Activated CD8-positive, alpha-beta T cell treated with anti-CD3 and anti-CD28 coated beads for 36 hours (primary cell): ENCODE measurements at regions not wholly inside any gene's neighbourhood (a gene's known extent, or its start where the extent isn't known, plus 50 kb on each side); places are given as distances from the start of the nearest gene placed in this dataset.

Experiments used
- ATAC-seq: fragments of 200-7000 bp; cut with Tn5 transposase; one replicate; pipeline ENCODE4 v1.10.0; 2021; ENCODE audit warnings: mild to moderate bottlenecking, moderate library complexity
- CTCF ChIA-PET: fragments of 350-600 bp; sonication (Branson Sonifier 250); formaldehyde crosslinking; loops from one replicate; lab custom pipeline; 2021; ENCODE audit warnings: antibody characterized with exemption; lab: Charles Lee
- POLR2A ChIA-PET: fragments of 350-600 bp; sonication (Branson Sonifier 250); formaldehyde crosslinking; loops from one replicate; lab custom pipeline; 2021; ENCODE audit warnings: antibody characterized with exemption; lab: Charles Lee
- DNase-seq: peaks from one replicate; pipeline ENCODE4 v3.0.0-alpha.2; 2020
- H3K27ac Mint-ChIP-seq: one replicate; pipeline ENCODE4 v1.8.0; 2021; ENCODE audit warnings: mild to moderate bottlenecking, mixed read lengths
- H3K27me3 Mint-ChIP-seq: one replicate; pipeline ENCODE4 v1.8.0; 2021; ENCODE audit warnings: mixed read lengths
- H3K36me3 Mint-ChIP-seq: one replicate; pipeline ENCODE4 v1.8.0; 2021; ENCODE audit warnings: low read depth, mixed read lengths
- H3K4me1 Mint-ChIP-seq: one replicate; pipeline ENCODE4 v1.8.0; 2021; ENCODE audit warnings: low read depth, mixed read lengths
- H3K4me3 Mint-ChIP-seq: one replicate; pipeline ENCODE4 v1.8.0; 2021; ENCODE audit warnings: mild to moderate bottlenecking, moderate library complexity, mixed read lengths
- H3K9me3 Mint-ChIP-seq: one replicate; pipeline ENCODE4 v1.8.0; 2021; ENCODE audit warnings: mixed read lengths
- intact Hi-C: fragments of 100-400 bp; cut with micrococcal nuclease; formaldehyde crosslinking; loops from one replicate; pipeline ENCODE4 v1.10.0; 2022
- TF ChIP-seq, protein P1 (sequence below): fragments of 200-600 bp; IDR thresholded peaks from one replicate; pipeline ENCODE4 v1.8.0; 2022; ENCODE audit warnings: antibody characterized with exemption, mild to moderate bottlenecking

DNA sequence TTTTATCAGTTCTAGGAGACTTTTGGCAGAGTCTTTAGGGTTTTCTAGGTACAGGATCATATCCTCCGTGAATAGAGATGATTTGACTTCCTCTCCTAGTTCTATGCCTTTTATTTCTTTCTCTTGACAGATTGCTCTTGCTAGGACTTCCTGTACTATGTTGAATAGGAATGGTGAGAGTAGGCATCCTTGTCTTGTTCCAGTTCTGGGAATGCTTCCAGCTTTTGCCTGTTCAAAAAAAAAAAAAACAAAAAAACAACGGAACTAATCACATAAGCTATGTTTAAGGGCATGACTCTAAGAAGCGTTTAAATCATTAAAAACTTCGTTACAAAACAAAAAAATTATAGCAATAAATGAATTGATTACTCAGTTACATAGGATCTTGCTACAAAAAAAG lies 145.7 kb downstream of the NUP35 start:
- no peak for DNase-seq
- H3K36me3 Mint-ChIP-seq = no peaks in the 10 kb centered on the region
- ChIA-PET POLR2A (no interaction called here), CTCF (no interaction called here)
- TF ChIP-seq, protein P1, sequence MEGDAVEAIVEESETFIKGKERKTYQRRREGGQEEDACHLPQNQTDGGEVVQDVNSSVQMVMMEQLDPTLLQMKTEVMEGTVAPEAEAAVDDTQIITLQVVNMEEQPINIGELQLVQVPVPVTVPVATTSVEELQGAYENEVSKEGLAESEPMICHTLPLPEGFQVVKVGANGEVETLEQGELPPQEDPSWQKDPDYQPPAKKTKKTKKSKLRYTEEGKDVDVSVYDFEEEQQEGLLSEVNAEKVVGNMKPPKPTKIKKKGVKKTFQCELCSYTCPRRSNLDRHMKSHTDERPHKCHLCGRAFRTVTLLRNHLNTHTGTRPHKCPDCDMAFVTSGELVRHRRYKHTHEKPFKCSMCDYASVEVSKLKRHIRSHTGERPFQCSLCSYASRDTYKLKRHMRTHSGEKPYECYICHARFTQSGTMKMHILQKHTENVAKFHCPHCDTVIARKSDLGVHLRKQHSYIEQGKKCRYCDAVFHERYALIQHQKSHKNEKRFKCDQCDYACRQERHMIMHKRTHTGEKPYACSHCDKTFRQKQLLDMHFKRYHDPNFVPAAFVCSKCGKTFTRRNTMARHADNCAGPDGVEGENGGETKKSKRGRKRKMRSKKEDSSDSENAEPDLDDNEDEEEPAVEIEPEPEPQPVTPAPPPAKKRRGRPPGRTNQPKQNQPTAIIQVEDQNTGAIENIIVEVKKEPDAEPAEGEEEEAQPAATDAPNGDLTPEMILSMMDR = no peak
- no peaks in the 10 kb centered on the region for H3K4me1 Mint-ChIP-seq
- H3K27me3 Mint-ChIP-seq = no peaks in the 10 kb centered on the region
- H3K27ac Mint-ChIP-seq = no peak overlapping the region
- H3K9me3 Mint-ChIP-seq = peaks cover 7% of the 10 kb centered on the region
- intact Hi-C loops = no loop called here
- ATAC-seq = no peak
- H3K4me3 Mint-ChIP-seq = no peak overlapping the region

DNA sequence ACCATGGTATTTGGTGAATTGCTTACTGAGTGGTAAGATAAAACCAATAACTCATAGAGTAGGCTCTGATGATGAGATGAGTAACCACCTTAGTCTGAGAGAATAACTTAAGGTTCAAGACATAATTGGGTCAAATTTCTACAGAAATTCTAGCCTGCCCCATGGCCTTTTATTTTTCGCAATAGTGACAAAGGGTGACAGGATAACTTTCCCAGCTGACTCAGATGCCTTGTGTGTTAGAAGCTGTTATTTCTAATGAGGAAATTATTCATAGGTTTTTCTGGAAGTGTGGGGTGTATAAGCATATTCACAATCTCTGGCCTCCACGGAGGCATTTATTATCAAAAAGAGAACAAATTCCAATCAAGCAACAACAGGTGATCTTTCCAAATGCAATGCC lies 159.0 kb downstream of the NUP35 start:
- intact Hi-C loops = no loop called here
- Mint-ChIP-seq H3K4me3 (no peak overlapping the region), H3K9me3 (no peaks in the 10 kb centered on the region), H3K4me1 (no peaks in the 10 kb centered on the region), H3K36me3 (no peaks in the 10 kb centered on the region), H3K27me3 (no peaks in the 10 kb centered on the region), H3K27ac (no peak overlapping the region)
- TF ChIP-seq, protein P1 = no peak
- no peak for ATAC-seq
- no peak for DNase-seq
- ChIA-PET CTCF (no interaction called here), POLR2A (interaction anchor here (0.7 kb wide), 1 partner anchor 858 kb away, joined by 3 read pairs; no protein-coding TSS in a partner anchor)

DNA sequence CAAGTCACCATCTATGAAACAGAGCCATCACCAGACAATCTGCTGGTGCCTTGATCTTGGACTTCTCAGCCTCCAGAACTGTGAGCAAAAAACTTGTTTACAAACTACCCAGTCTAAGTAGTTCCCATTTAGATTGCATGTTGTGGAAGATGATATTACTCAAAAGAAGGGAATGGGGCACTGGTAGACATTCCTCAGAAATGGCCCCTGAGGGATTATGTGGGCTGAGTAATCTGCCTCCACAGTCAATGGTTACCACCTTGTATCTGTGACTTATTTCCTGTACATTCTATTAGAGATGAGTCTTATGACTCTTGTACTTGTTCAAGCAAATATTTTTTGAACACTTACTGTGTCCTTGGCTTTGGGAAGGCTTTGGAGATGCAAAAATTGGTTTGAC lies 160.4 kb downstream of the NUP35 start:
- H3K4me3 Mint-ChIP-seq = no peak overlapping the region

DNA sequence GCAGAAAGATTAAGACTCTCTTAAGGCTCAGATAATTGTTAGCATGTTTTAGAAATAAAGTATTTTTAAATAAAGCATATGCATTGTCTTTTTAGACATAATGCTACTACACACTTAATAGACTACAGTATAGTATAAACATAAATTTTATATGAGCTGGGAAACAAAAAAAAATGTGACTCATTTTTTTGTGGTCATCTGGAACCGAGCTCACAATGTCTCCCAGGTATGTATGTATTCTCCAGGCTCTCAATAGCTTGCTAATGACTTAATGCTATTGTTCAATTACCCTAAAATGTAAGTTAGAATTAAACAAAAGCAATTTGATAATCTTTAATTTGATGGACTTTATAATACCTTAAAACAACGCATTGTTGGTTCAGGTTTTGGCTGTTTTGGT lies 167.2 kb downstream of the NUP35 start:
- no peak overlapping the region for H3K27ac Mint-ChIP-seq
- no peak for ATAC-seq
- intact Hi-C loops = no loop called here
- H3K36me3 Mint-ChIP-seq = no peaks in the 10 kb centered on the region
- H3K4me3 Mint-ChIP-seq = no peak overlapping the region
- TF ChIP-seq, protein P1 = no peak
- H3K27me3 Mint-ChIP-seq = peaks cover 1% of the 10 kb centered on the region
- no peaks in the 10 kb centered on the region for H3K4me1 Mint-ChIP-seq
- ChIA-PET POLR2A (no interaction called here), CTCF (no interaction called here)
- DNase-seq = no peak
- H3K9me3 Mint-ChIP-seq = peaks cover 6% of the 10 kb centered on the region

More for the DNA sequence above, 160.4 kb downstream of the NUP35 start:
- intact Hi-C loops = no loop called here
- TF ChIP-seq, protein P1 = no peak
- no peaks in the 10 kb centered on the region for H3K4me1 Mint-ChIP-seq
- no peaks in the 10 kb centered on the region for H3K36me3 Mint-ChIP-seq
- ChIA-PET POLR2A (no interaction called here), CTCF (no interaction called here)
- no peak overlapping the region for H3K27ac Mint-ChIP-seq
- DNase-seq (no peak), ATAC-seq (no peak)
- H3K9me3 Mint-ChIP-seq = no peaks in the 10 kb centered on the region
- H3K27me3 Mint-ChIP-seq = peaks cover 1% of the 10 kb centered on the region

DNA sequence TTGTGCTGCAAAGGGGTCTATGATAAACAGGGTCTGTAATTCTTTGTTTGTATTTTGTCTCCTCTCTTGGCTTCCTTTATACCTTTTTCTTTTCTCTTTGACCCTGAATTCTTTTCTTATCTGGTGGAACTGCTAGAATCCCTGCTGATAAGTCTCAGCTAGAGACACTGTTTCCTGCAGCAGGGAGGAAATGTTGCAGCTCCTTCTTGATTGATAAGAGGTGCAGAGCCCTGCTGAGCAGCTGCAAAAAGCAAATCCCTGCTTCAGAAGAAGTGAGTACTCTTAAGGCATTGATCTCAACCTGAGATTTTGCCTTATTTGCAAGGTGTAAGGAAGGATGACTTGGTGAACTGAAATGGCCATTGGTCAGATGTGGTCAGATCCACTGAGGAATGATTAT lies 167.8 kb downstream of the NUP35 start:
- Mint-ChIP-seq H3K36me3 (no peaks in the 10 kb centered on the region), H3K4me3 (no peak overlapping the region), H3K27me3 (peaks cover 1% of the 10 kb centered on the region), H3K4me1 (no peaks in the 10 kb centered on the region), H3K27ac (no peak overlapping the region), H3K9me3 (peaks cover 6% of the 10 kb centered on the region)
- intact Hi-C loops = no loop called here
- ChIA-PET POLR2A (no interaction called here), CTCF (no interaction called here)
- no peak for DNase-seq
- no peak for ATAC-seq
- TF ChIP-seq, protein P1 = no peak
